ENCODE measurements at regions not wholly inside any gene's neighbourhood (a gene's known extent, or its start where the extent isn't known, plus 50 kb on each side); places are given as distances from the start of the nearest gene placed in this dataset.

- H3K27ac ChIP-seq = no peak overlapping the region
- H3K4me3 ChIP-seq = no peak overlapping the region
- intact Hi-C loops (cut with DNase I; ENCODE audit: low total_unique reads) = no loop called here
- no peaks in the 10 kb centered on the region for H3K36me3 ChIP-seq (ENCODE audit: low read depth, missing control alignments)
- TF ChIP-seq POLR2A (IDR thresholded peaks at IDR 0.05) = no peak
- TF ChIP-seq CTCF (IDR thresholded peaks at IDR 0.05) = no peak
- H3K9me3 ChIP-seq = no peaks in the 10 kb centered on the region
- H3K4me1 ChIP-seq = no peaks in the 10 kb centered on the region
- no peaks in the 10 kb centered on the region for H3K27me3 ChIP-seq
- no peak for DNase-seq
These were observed 131.3 kb downstream of the SUCLA2 start for GRCh38 chr13:47869776-47870175.

GRCh38 chr13:47865883-47866282 is 135.2 kb downstream of the SUCLA2 start:
- intact Hi-C loops (cut with DNase I; ENCODE audit: low total_unique reads) = no loop called here
- no peaks in the 10 kb centered on the region for H3K9me3 ChIP-seq
- TF ChIP-seq CTCF (IDR thresholded peaks at IDR 0.05) (no peak), POLR2A (IDR thresholded peaks at IDR 0.05) (no peak)
- no peak for DNase-seq
- no peak overlapping the region for H3K4me3 ChIP-seq
- H3K27me3 ChIP-seq = no peaks in the 10 kb centered on the region
- no peaks in the 10 kb centered on the region for H3K36me3 ChIP-seq (ENCODE audit: low read depth, missing control alignments)
- H3K4me1 ChIP-seq = no peaks in the 10 kb centered on the region
- H3K27ac ChIP-seq = no peak overlapping the region
- WGBS, 2 donors = 80% methylated on average over 3 of the region's 3 CpGs

- H3K27ac ChIP-seq = no peak overlapping the region
- no peak for TF ChIP-seq CTCF (IDR thresholded peaks at IDR 0.05)
- TF ChIP-seq POLR2A (IDR thresholded peaks at IDR 0.05) = no peak
- DNase-seq = no peak
- no peaks in the 10 kb centered on the region for H3K4me1 ChIP-seq
- H3K27me3 ChIP-seq = no peaks in the 10 kb centered on the region
- no peaks in the 10 kb centered on the region for H3K36me3 ChIP-seq (ENCODE audit: low read depth, missing control alignments)
- H3K9me3 ChIP-seq = no peaks in the 10 kb centered on the region
- intact Hi-C loops (cut with DNase I; ENCODE audit: low total_unique reads) = no loop called here
- no peak overlapping the region for H3K4me3 ChIP-seq
- WGBS, 2 donors = 70% methylated on average over 3 of the region's 3 CpGs
These were observed 138.2 kb downstream of the SUCLA2 start for GRCh38 chr13:47862841-47863240.

- H3K27me3 ChIP-seq = no peaks in the 10 kb centered on the region
- intact Hi-C loops (cut with DNase I; ENCODE audit: low total_unique reads) = no loop called here
- no peak for DNase-seq
- no peaks in the 10 kb centered on the region for H3K36me3 ChIP-seq (ENCODE audit: low read depth, missing control alignments)
- TF ChIP-seq CTCF (IDR thresholded peaks at IDR 0.05) (no peak), POLR2A (IDR thresholded peaks at IDR 0.05) (no peak)
- H3K4me1 ChIP-seq = no peaks in the 10 kb centered on the region
- WGBS, 2 donors = 53 to 72% methylated on average over 1 of the region's 1 CpG
- no peak overlapping the region for H3K4me3 ChIP-seq
- H3K9me3 ChIP-seq = no peaks in the 10 kb centered on the region
- no peak overlapping the region for H3K27ac ChIP-seq
These were observed 141.9 kb downstream of the SUCLA2 start for GRCh38 chr13:47859165-47859564.

GRCh38 chr13:47858042-47859025 is 142.7 kb downstream of the SUCLA2 start:
- Histone ChIP-seq H3K9me3 (no peaks in the 10 kb centered on the region), H3K36me3 (ENCODE audit: low read depth, missing control alignments) (no peaks in the 10 kb centered on the region), H3K27ac (no peak overlapping the region), H3K27me3 (no peaks in the 10 kb centered on the region), H3K4me3 (no peak overlapping the region), H3K4me1 (no peaks in the 10 kb centered on the region)
- intact Hi-C loops (cut with DNase I; ENCODE audit: low total_unique reads) = no loop called here
- WGBS, 2 donors = 73 to 80% methylated on average over 9 of the region's 9 CpGs
- no peak for TF ChIP-seq POLR2A (IDR thresholded peaks at IDR 0.05)
- TF ChIP-seq CTCF (IDR thresholded peaks at IDR 0.05) = no peak
- DNase-seq = no peak
